Astrocyte (in vitro differentiated cells and primary cell): ENCODE measurements at regions not wholly inside any gene's neighbourhood (a gene's known extent, or its start where the extent isn't known, plus 50 kb on each side); places are given as distances from the start of the nearest gene placed in this dataset.
A peak's percentile ranks its signal among the peaks of the same experiment; 100 is the strongest.

Experiments
- DNase-seq: peaks from one replicate; pipeline ENCODE4 v3.0.0-alpha.2; 2010; ENCODE audit warnings: low read depth
- FAIRE-seq: peaks from 2 replicates; lab custom pipeline; 2011; peaks lifted over from hg19 to GRCh38; lab: Jason Lieb, UNC
- H2AFZ ChIP-seq: 2 replicates; pipeline ENCODE4 v1.6.0; 2012; ENCODE audit warnings: low read depth, low read length, inconsistent platforms
- H3K27ac ChIP-seq: 2 replicates; pipeline ENCODE4 v1.5.1; 2011; ENCODE audit warnings: low read depth, low read length, inconsistent platforms
- H3K27me3 ChIP-seq: 2 replicates; pipeline ENCODE4 v1.6.0; 2011; ENCODE audit warnings: low read length, inconsistent platforms; ENCODE audit not compliant: insufficient read depth
- H3K36me3 ChIP-seq: 2 replicates; pipeline ENCODE4 v1.5.1; 2011; ENCODE audit warnings: low read length, inconsistent platforms; ENCODE audit not compliant: insufficient read depth
- H3K4me1 ChIP-seq: 2 replicates; pipeline ENCODE4 v1.5.1; 2011; ENCODE audit warnings: low read length, inconsistent platforms; ENCODE audit not compliant: insufficient read depth
- H3K4me2 ChIP-seq: 2 replicates; pipeline ENCODE4 v1.6.0; 2012; ENCODE audit warnings: low read length, inconsistent platforms
- H3K4me3 ChIP-seq: 2 replicates; pipeline ENCODE4 v1.5.1; 2011; ENCODE audit warnings: low read depth, mild to moderate bottlenecking, low read length, inconsistent platforms; ENCODE audit not compliant: insufficient read depth
- H3K79me2 ChIP-seq: 2 replicates; pipeline ENCODE4 v1.6.0; 2012; ENCODE audit warnings: mild to moderate bottlenecking, low read length, inconsistent platforms; ENCODE audit not compliant: insufficient read depth
- H3K9ac ChIP-seq: 2 replicates; pipeline ENCODE4 v1.6.0; 2012; ENCODE audit warnings: mild to moderate bottlenecking, low read length, inconsistent platforms
- H3K9me3 ChIP-seq: 2 replicates; pipeline ENCODE4 v1.5.1; 2012; ENCODE audit warnings: low read depth, mild to moderate bottlenecking, low read length, inconsistent platforms; ENCODE audit not compliant: insufficient read depth
- H4K20me1 ChIP-seq: 2 replicates; pipeline ENCODE4 v1.6.0; 2012; ENCODE audit warnings: low read length, inconsistent platforms; ENCODE audit not compliant: insufficient read depth
- H3K27ac Mint-ChIP-seq: one replicate; pipeline ENCODE4 v1.8.0; 2021; ENCODE audit warnings: mild to moderate bottlenecking, mixed read lengths; ENCODE audit not compliant: unreplicated experiment
- H3K27me3 Mint-ChIP-seq: one replicate; pipeline ENCODE4 v1.8.0; 2021; ENCODE audit warnings: low read depth, mixed read lengths; ENCODE audit not compliant: unreplicated experiment
- H3K36me3 Mint-ChIP-seq: one replicate; pipeline ENCODE4 v1.8.0; 2021; ENCODE audit warnings: low read depth, mixed read lengths; ENCODE audit not compliant: unreplicated experiment
- H3K4me1 Mint-ChIP-seq: one replicate; pipeline ENCODE4 v1.8.0; 2021; ENCODE audit warnings: low read depth, mixed read lengths; ENCODE audit not compliant: unreplicated experiment
- H3K4me3 Mint-ChIP-seq: one replicate; pipeline ENCODE4 v1.8.0; 2021; ENCODE audit warnings: mild to moderate bottlenecking, moderate library complexity, mixed read lengths; ENCODE audit not compliant: unreplicated experiment
- H3K9me3 Mint-ChIP-seq: one replicate; pipeline ENCODE4 v1.8.0; 2021; ENCODE audit warnings: mild to moderate bottlenecking, mixed read lengths; ENCODE audit not compliant: unreplicated experiment
- EZH2 ChIP-seq: IDR thresholded peaks from 2 replicates; pipeline ENCODE4 v1.6.1; 2012; ENCODE audit warnings: mild to moderate bottlenecking, low read length, inconsistent platforms; ENCODE audit not compliant: insufficient read depth
- TF ChIP-seq, protein P1 (sequence below): IDR thresholded peaks from 2 replicates; pipeline ENCODE4 v1.5.1; 2011; ENCODE audit warnings: low read depth, mild to moderate bottlenecking, inconsistent platforms, low read length, moderate library complexity; ENCODE audit not compliant: insufficient read depth

- Histone ChIP-seq H3K9ac (no peak overlapping the region), H3K4me1 (peaks cover 13% of the 10 kb centered on the region), H3K27me3 (no peaks in the 10 kb centered on the region), H3K4me3 (no peak overlapping the region), H4K20me1 (no peaks in the 10 kb centered on the region), H3K4me2 (no peak overlapping the region), H3K27ac (no peak overlapping the region), H2AFZ (no peak overlapping the region), H3K36me3 (no peaks in the 10 kb centered on the region), H3K9me3 (peaks cover 7% of the 10 kb centered on the region), H3K79me2 (no peaks in the 10 kb centered on the region)
- H3K27ac Mint-ChIP-seq = no peak overlapping the region
- no peaks in the 10 kb centered on the region for H3K27me3 Mint-ChIP-seq
- peaks cover 3% of the 10 kb centered on the region for H3K36me3 Mint-ChIP-seq
- DNase-seq = no peak
- FAIRE-seq = no peak
- peaks cover 28% of the 10 kb centered on the region for H3K9me3 Mint-ChIP-seq
- no peak for TF ChIP-seq EZH2
- H3K4me1 Mint-ChIP-seq = peaks cover 19% of the 10 kb centered on the region
- no peak overlapping the region for H3K4me3 Mint-ChIP-seq
Measured at GRCh38 chr7:91681718-91682117, 198.8 kb downstream of the MTERF1 start.

DNA sequence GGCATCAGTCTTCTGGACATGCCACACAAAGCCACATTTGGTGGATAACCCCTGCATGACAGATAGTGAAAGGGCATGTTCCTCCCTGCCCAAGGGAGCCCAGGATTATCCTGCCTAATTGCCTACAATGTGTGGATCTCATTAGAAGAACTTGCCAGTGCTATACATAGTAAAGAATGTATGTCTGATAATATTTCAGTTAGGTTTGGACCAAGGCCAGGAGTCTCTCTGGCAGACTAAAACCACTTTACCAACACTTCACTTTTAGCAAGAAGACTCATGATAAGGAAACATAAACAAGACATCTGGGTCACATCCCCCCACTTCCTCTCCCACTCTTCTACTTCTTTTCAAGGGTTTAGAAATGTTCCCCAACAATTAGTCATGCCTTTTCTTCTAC, 196.7 kb downstream of the MTERF1 start:
- no peak overlapping the region for H3K9ac ChIP-seq
- H3K27me3 Mint-ChIP-seq = peaks cover 2% of the 10 kb centered on the region
- no peaks in the 10 kb centered on the region for H4K20me1 ChIP-seq
- H3K4me1 ChIP-seq = peaks cover 13% of the 10 kb centered on the region
- H3K36me3 ChIP-seq = no peaks in the 10 kb centered on the region
- FAIRE-seq (peak; percentile 89), DNase-seq (peak; percentile 87)
- H3K27me3 ChIP-seq = no peaks in the 10 kb centered on the region
- H3K27ac Mint-ChIP-seq = peak overlapping the region; percentile 49
- H3K9me3 Mint-ChIP-seq = peaks cover 25% of the 10 kb centered on the region
- H3K4me3 ChIP-seq = no peak overlapping the region
- no peaks in the 10 kb centered on the region for H3K79me2 ChIP-seq
- TF ChIP-seq, protein P1, sequence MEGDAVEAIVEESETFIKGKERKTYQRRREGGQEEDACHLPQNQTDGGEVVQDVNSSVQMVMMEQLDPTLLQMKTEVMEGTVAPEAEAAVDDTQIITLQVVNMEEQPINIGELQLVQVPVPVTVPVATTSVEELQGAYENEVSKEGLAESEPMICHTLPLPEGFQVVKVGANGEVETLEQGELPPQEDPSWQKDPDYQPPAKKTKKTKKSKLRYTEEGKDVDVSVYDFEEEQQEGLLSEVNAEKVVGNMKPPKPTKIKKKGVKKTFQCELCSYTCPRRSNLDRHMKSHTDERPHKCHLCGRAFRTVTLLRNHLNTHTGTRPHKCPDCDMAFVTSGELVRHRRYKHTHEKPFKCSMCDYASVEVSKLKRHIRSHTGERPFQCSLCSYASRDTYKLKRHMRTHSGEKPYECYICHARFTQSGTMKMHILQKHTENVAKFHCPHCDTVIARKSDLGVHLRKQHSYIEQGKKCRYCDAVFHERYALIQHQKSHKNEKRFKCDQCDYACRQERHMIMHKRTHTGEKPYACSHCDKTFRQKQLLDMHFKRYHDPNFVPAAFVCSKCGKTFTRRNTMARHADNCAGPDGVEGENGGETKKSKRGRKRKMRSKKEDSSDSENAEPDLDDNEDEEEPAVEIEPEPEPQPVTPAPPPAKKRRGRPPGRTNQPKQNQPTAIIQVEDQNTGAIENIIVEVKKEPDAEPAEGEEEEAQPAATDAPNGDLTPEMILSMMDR = no peak
- TF ChIP-seq EZH2 = no peak
- peak overlapping the region; percentile 47 for H3K4me3 Mint-ChIP-seq
- H3K4me1 Mint-ChIP-seq = peaks cover 19% of the 10 kb centered on the region
- no peak overlapping the region for H3K27ac ChIP-seq
- H3K36me3 Mint-ChIP-seq = peaks cover 3% of the 10 kb centered on the region
- H3K4me2 ChIP-seq = peak overlapping the region; percentile 53
- H2AFZ ChIP-seq = no peak overlapping the region
- peaks cover 7% of the 10 kb centered on the region for H3K9me3 ChIP-seq

- Histone ChIP-seq H3K4me1 (peaks cover 13% of the 10 kb centered on the region), H4K20me1 (no peaks in the 10 kb centered on the region), H3K27ac (no peak overlapping the region), H3K9me3 (peaks cover 7% of the 10 kb centered on the region), H3K79me2 (no peaks in the 10 kb centered on the region), H3K4me3 (no peak overlapping the region), H2AFZ (no peak overlapping the region), H3K9ac (no peak overlapping the region), H3K4me2 (peak overlapping the region; percentile 10), H3K36me3 (no peaks in the 10 kb centered on the region), H3K27me3 (no peaks in the 10 kb centered on the region)
- FAIRE-seq (peak; percentile 20), DNase-seq (peak; percentile 76)
- Mint-ChIP-seq H3K27ac (no peak overlapping the region), H3K4me3 (no peak overlapping the region), H3K36me3 (peaks cover 3% of the 10 kb centered on the region), H3K4me1 (peaks cover 19% of the 10 kb centered on the region), H3K27me3 (peaks cover 2% of the 10 kb centered on the region), H3K9me3 (peaks cover 9% of the 10 kb centered on the region)
- TF ChIP-seq, protein P1 = no peak
- no peak for TF ChIP-seq EZH2
Measured at GRCh38 chr7:91685544-91685943, 195.0 kb downstream of the MTERF1 start.
